HepG2 (cell line): ENCODE measurements at regions not wholly inside any gene's neighbourhood (a gene's known extent, or its start where the extent isn't known, plus 50 kb on each side); places are given as distances from the start of the nearest gene placed in this dataset.

ENCODE experiments used
- ATAC-seq: fragments of 200-7000 bp; cut with Tn5 transposase; 3 replicates; pipeline ENCODE4 v1.9.1; 2020; ENCODE audit warnings: mild to moderate bottlenecking, moderate library complexity
- BruUV-seq: library from RNA; stranded (reverse); fragments of 400-500 nt; replicated peaks from 2 replicates; lab custom pipeline; 2021; lab: Mats Ljungman, UMichigan
- CTCF ChIA-PET: fragments of 300-600 bp; formaldehyde crosslinking; extraction: SDS; loops from one replicate; lab custom pipeline; 2021; ENCODE audit warnings: low total read pairs, inconsistent platforms, low intra/inter-chr PET ratio; lab: Yijun Ruan, JAX
- POLR2A ChIA-PET: fragments of 350-600 bp; sonication (Branson Sonifier 250); formaldehyde crosslinking; loops from one replicate; lab custom pipeline; 2020; ENCODE audit warnings: antibody characterized with exemption, inconsistent platforms; lab: Yijun Ruan, JAX
- DNase-seq: peaks from one replicate; pipeline ENCODE4 v3.0.0-alpha.2; 2015; ENCODE audit warnings: low spot score
- FAIRE-seq: peaks from 3 replicates; lab custom pipeline; 2011; peaks lifted over from hg19 to GRCh38; lab: Jason Lieb, UNC
- H2AFZ ChIP-seq: one replicate; pipeline ENCODE4 v1.6.1; 2011; ENCODE audit warnings: low read length, inconsistent platforms
- H3K27ac ChIP-seq: fragments of 300-600 bp; 3 replicates; pipeline ENCODE4 v1.8.0; 2011; ENCODE audit warnings: mixed run types, mild to moderate bottlenecking, mixed read lengths, low read length, inconsistent platforms; ENCODE audit not compliant: insufficient read depth; ENCODE audit errors: extremely low read length
- H3K27me3 ChIP-seq, 2 experiments: fragments of 200-600 bp in 1 of 2; 2 replicates in 1 of 2; 3 replicates in 1 of 2; pipeline versions ENCODE4 v1.6.0 to v1.8.0; 2011; ENCODE audit warnings: low read length in 2 of 2, mild to moderate bottlenecking in 2 of 2, moderate library complexity in 2 of 2, inconsistent platforms in 1 of 2; ENCODE audit not compliant: insufficient read depth in 2 of 2, control insufficient read depth in 1 of 2
- H3K36me3 ChIP-seq, 2 experiments: fragments of 200-600 bp in 1 of 2; replicated peaks in 1 of 2; 2 replicates in 1 of 2; 3 replicates in 1 of 2; pipeline versions ENCODE4 v1.5.1 to v1.8.0; 2011; ENCODE audit warnings: low read length in 2 of 2, inconsistent platforms in 1 of 2; ENCODE audit not compliant: insufficient read depth in 2 of 2, control insufficient read depth in 1 of 2
- H3K4me1 ChIP-seq: 2 replicates; pipeline ENCODE4 v1.5.1; 2012; ENCODE audit warnings: low read length, inconsistent platforms; ENCODE audit not compliant: insufficient read depth
- H3K4me2 ChIP-seq: 2 replicates; pipeline ENCODE4 v1.6.0; 2011; ENCODE audit warnings: low read depth, low read length, inconsistent platforms
- H3K4me3 ChIP-seq, 3 experiments: fragments of 200-600 bp in 1 of 3; sonication (generic), shearing (Covaris generic) in 1 of 3; replicated peaks in 1 of 3; 2 replicates each; pipeline ENCODE4 v1.5.1; 2011 to 2016; ENCODE audit warnings: low read length in 3 of 3, inconsistent platforms in 2 of 3, low read depth in 2 of 3, mild to moderate bottlenecking in 2 of 3, control low read depth in 1 of 3, mixed read lengths in 1 of 3; ENCODE audit not compliant: insufficient read depth in 1 of 3
- H3K79me2 ChIP-seq: one replicate; pipeline ENCODE4 v1.6.1; 2011; ENCODE audit warnings: low read length, inconsistent platforms; ENCODE audit not compliant: insufficient read depth
- H3K9ac ChIP-seq: 2 replicates; pipeline ENCODE4 v1.6.0; 2011; ENCODE audit warnings: mild to moderate bottlenecking, low read depth, low read length, inconsistent platforms; ENCODE audit not compliant: insufficient read depth
- H3K9me3 ChIP-seq: 2 replicates; pipeline ENCODE4 v1.5.1; 2012; ENCODE audit warnings: mild to moderate bottlenecking, low read length
- H4K20me1 ChIP-seq: 2 replicates; pipeline ENCODE4 v1.6.0; 2011; ENCODE audit warnings: inconsistent platforms, mild to moderate bottlenecking, low read length, moderate library complexity; ENCODE audit not compliant: insufficient read depth
- GATA4 ChIP-seq: sonication (generic); IDR thresholded peaks from 2 replicates; pipeline ENCODE4 v1.6.1; 2016; ENCODE audit warnings: antibody characterized with exemption, low read depth, borderline replicate concordance
- KLF9 ChIP-seq: IDR thresholded peaks from 2 replicates; pipeline ENCODE4 v1.6.1; 2016; ENCODE audit warnings: low read depth
- SMARCC2 ChIP-seq: fragments of 450-650 bp; IDR thresholded peaks from 2 replicates; pipeline ENCODE4 v1.6.1; 2017; ENCODE audit warnings: antibody characterized with exemption, mild to moderate bottlenecking
- TEAD2 ChIP-seq: sonication (generic); formaldehyde crosslinking; IDR thresholded peaks from 2 replicates; pipeline ENCODE4 v1.9.0; 2021; ENCODE audit warnings: missing genetic modification reagents
- TEF ChIP-seq: sonication (generic); formaldehyde crosslinking; IDR thresholded peaks from 2 replicates; pipeline ENCODE4 v1.5.0; 2020; ENCODE audit warnings: missing genetic modification reagents
- ZNF572 ChIP-seq: sonication (generic); formaldehyde crosslinking; IDR thresholded peaks from 2 replicates; pipeline ENCODE4 v1.5.1; 2020; ENCODE audit warnings: mild to moderate bottlenecking, missing genetic modification reagents
- WGBS: methylation state at CpG from one replicate; pipeline ENCODE4 v1.1.6; 2017; ENCODE audit warnings: low lambda C conversion rate; 5-methylcytosine and 5-hydroxymethylcytosine counted together
- in situ Hi-C: cut with HindIII; loops from 2 replicates; pipeline ENCODE4 v1.10.0; 2017; ENCODE audit warnings: low pct_unique_long_range_greater_than_20kb; ENCODE audit not compliant: extremely low pct_ligation_motif_present
- intact Hi-C: fragments of 100-400 bp; cut with micrococcal nuclease; formaldehyde crosslinking; loops from one replicate; pipeline ENCODE4 v1.10.0; 2022; ENCODE audit not compliant: unreplicated experiment
- TF ChIP-seq, protein P1 (sequence below): sonication (generic); formaldehyde crosslinking; IDR thresholded peaks from 2 replicates; pipeline ENCODE4 v1.4.0; 2020; ENCODE audit warnings: missing genetic modification reagents, mild to moderate bottlenecking, borderline replicate concordance
- TF ChIP-seq, protein P2 (sequence below): IDR thresholded peaks from 2 replicates; pipeline ENCODE4 v1.6.1; 2016; ENCODE audit warnings: missing compliant biosample characterization, missing genetic modification reagents, borderline replicate concordance
- TF ChIP-seq, protein P3 (sequence below): sonication (generic); formaldehyde crosslinking; IDR thresholded peaks from 2 replicates; pipeline ENCODE4 v1.5.1; 2020; ENCODE audit warnings: missing genetic modification reagents, mild to moderate bottlenecking, borderline replicate concordance

DNA sequence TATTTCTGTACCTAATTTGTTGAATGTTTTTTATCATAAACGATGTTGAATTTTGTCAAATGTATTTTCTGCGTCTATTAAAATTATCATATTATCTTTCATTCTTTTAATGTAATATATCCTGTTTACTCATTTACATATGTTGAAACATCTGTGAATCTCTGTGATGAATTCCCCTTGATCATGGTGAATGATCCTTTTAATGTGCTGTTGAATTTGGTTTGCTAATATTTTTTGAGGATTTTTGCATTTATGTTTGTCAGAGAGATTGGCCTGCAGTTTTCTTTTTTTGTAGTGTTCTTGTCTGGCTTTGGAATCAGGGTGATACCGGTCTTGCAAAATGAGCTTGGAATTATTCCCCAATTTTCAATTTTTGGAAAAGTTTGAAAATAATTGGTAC, 569.3 kb upstream of the CCDC179 start:
- H3K4me1 ChIP-seq: no peaks in the 10 kb centered on the region
- no peak overlapping the region for H3K27ac ChIP-seq
- no peak overlapping the region for H3K4me2 ChIP-seq
- no peak for ATAC-seq
- no peaks in the 10 kb centered on the region for H4K20me1 ChIP-seq
- BruUV-seq: no TSS peak
- H3K36me3 ChIP-seq: no peaks in the 10 kb centered on the region
- WGBS: 33% methylated on average over 3 of the region's 3 CpGs
- DNase-seq: no peak
- TF ChIP-seq, protein P1, sequence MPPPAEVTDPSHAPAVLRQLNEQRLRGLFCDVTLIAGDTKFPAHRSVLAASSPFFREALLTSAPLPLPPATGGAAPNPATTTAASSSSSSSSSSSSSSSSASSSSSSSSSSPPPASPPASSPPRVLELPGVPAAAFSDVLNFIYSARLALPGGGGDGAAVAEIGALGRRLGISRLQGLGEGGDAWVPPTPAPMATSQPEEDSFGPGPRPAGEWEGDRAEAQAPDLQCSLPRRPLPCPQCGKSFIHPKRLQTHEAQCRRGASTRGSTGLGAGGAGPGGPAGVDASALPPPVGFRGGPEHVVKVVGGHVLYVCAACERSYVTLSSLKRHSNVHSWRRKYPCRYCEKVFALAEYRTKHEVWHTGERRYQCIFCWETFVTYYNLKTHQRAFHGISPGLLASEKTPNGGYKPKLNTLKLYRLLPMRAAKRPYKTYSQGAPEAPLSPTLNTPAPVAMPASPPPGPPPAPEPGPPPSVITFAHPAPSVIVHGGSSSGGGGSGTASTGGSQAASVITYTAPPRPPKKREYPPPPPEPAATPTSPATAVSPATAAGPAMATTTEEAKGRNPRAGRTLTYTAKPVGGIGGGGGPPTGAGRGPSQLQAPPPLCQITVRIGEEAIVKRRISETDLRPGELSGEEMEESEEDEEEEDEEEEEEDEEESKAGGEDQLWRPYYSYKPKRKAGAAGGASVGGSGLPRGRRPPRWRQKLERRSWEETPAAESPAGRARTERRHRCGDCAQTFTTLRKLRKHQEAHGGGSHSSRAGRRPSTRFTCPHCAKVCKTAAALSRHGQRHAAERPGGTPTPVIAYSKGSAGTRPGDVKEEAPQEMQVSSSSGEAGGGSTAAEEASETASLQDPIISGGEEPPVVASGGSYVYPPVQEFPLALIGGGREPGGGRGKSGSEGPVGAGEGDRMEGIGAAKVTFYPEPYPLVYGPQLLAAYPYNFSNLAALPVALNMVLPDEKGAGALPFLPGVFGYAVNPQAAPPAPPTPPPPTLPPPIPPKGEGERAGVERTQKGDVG (CRISPR knock-in tag): no peak
- TF ChIP-seq, protein P2, sequence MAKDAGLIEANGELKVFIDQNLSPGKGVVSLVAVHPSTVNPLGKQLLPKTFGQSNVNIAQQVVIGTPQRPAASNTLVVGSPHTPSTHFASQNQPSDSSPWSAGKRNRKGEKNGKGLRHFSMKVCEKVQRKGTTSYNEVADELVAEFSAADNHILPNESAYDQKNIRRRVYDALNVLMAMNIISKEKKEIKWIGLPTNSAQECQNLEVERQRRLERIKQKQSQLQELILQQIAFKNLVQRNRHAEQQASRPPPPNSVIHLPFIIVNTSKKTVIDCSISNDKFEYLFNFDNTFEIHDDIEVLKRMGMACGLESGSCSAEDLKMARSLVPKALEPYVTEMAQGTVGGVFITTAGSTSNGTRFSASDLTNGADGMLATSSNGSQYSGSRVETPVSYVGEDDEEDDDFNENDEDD (CRISPR knock-in tag): no peak
- no peak for TF ChIP-seq TEAD2 (CRISPR knock-in tag)
- no peak for TF ChIP-seq KLF9
- TF ChIP-seq GATA4: no peak
- TF ChIP-seq, protein P3, sequence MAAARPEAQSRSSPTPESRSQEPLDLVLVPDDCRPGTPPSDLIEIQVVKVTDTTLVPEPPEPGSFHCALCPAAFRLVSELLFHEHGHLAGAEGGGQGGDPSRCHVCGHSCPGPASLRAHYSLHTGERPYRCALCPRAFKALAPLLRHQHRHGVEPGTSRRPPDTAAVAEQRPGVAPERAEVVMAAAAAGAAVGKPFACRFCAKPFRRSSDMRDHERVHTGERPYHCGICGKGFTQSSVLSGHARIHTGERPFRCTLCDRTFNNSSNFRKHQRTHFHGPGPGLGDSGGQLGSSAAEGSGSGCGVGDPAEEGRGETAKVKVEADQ: no peak
- TF ChIP-seq TEF (CRISPR knock-in tag): no peak
- no peak for TF ChIP-seq ZNF572
- TF ChIP-seq SMARCC2: no peak
- no peak overlapping the region for H3K9ac ChIP-seq
- H2AFZ ChIP-seq: no peak overlapping the region
- H3K27me3 ChIP-seq: no peaks in the 10 kb centered on the region
- peaks cover 10% of the 10 kb centered on the region for H3K9me3 ChIP-seq
- ChIA-PET CTCF (no interaction called here), POLR2A (no interaction called here)
- H3K79me2 ChIP-seq: no peaks in the 10 kb centered on the region
- in situ Hi-C loops: no loop called here
- no peak for FAIRE-seq
- no peak overlapping the region for H3K4me3 ChIP-seq
- intact Hi-C loops: no loop called here
